ENCODE measurements at regions not wholly inside any gene's neighbourhood (a gene's known extent, or its start where the extent isn't known, plus 50 kb on each side); places are given as distances from the start of the nearest gene placed in this dataset.
"Not testable (repeated sequence)": the region's sequence is repeated elsewhere in the genome, so short reads cannot be mapped to it uniquely, and the experiment has no call there.

DNA sequence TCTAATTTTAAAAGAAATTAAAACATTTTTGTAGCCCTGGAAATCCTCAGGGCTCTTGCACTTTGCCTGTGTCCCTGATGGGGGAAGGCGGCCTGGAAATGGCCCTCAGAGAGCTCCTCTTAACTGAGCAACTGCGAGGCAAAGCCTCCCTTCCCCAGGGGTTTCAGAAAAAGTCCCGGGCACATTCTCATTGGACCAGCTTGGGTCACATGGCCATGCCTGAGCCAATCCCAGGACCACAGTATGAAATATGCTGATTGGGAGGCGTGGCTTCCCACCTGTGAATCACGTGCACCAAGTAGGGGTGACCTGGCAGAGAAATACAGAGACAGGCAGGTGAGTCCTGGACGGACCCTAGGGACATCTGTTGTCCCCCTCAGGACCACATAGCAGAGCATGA lies 90.4 kb upstream of the SFSWAP start:
- H3K9ac ChIP-seq (ENCODE audit: low read depth in 1 of 3, low read length in 3 of 3) = no peak overlapping the region

DNA sequence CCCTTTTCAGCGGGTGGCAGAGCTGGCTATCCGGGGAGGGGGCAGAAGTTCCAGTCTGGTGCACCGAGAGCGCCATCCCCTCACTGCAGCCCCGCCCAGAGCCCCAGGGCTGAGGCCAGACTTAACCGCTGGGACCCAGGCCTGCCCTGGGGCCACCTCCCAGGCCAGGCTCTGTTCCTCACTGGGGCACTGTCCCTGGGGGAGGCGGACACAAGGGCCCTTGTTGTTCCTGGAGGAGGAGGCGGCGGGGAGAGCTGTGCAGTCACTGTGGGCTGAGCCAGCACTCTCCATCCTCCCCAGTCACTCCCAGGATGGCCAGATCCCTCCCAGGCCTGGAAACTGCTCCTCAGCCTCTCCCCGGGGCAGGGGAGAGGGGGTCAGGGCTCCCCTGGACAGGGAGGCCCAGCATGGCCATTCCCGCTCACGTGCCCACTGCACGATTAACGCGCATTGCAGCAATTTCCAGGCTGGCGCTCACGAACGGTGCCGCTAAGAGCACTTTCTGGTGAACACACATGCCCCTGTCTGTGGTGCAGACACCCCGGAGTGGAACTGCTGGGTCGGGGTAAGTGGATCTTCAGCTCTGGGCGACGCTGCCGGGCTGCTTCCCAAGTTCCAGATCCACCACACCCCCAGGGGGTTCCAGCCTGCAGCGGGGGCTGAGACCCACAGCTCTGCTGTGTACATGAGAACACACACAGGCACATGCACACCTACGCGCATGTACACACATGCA lies 89.8 kb upstream of the SFSWAP start:
- Histone ChIP-seq H3K27ac (ENCODE audit: low read depth, low read length) (no peak overlapping the region), H3K4me3 (ENCODE audit: low read length in 3 of 3) (no peak overlapping the region), H3K36me3 (ENCODE audit: control insufficient read depth in 3 of 3, insufficient read depth in 3 of 3, low read length in 3 of 3) (no peaks in the 10 kb centered on the region), H3K9ac (ENCODE audit: low read depth in 1 of 3, low read length in 3 of 3) (no peak overlapping the region), H3K9me3 (ENCODE audit: control insufficient read depth in 3 of 3, low read length in 3 of 3) (no peaks in the 10 kb centered on the region), H3K27me3 (ENCODE audit: control insufficient read depth in 3 of 3, insufficient read depth in 3 of 3, low read length in 3 of 3) (peaks cover 40 to 60% (median 55%) of the 10 kb centered on the region in 3 donors), H3K4me1 (ENCODE audit: control insufficient read depth in 3 of 3, insufficient read depth in 3 of 3, low read length in 3 of 3) (peaks cover 0 to 7% (median 2%) of the 10 kb centered on the region in 3 donors)

More for the DNA sequence above, 90.4 kb upstream of the SFSWAP start:
- no peak overlapping the region for H3K27ac ChIP-seq (ENCODE audit: low read depth, low read length)
- H3K27me3 ChIP-seq (ENCODE audit: control insufficient read depth in 3 of 3, insufficient read depth in 3 of 3, low read length in 3 of 3) = peaks cover 38 to 65% (median 55%) of the 10 kb centered on the region in 3 donors
- H3K36me3 ChIP-seq (ENCODE audit: control insufficient read depth in 3 of 3, insufficient read depth in 3 of 3, low read length in 3 of 3) = no peaks in the 10 kb centered on the region
- peaks cover 0 to 7% (median 2%) of the 10 kb centered on the region in 3 donors for H3K4me1 ChIP-seq (ENCODE audit: control insufficient read depth in 3 of 3, insufficient read depth in 3 of 3, low read length in 3 of 3)
- no peaks in the 10 kb centered on the region for H3K9me3 ChIP-seq (ENCODE audit: control insufficient read depth in 3 of 3, low read length in 3 of 3)
- no peak overlapping the region for H3K4me3 ChIP-seq (ENCODE audit: low read length in 3 of 3)

GRCh38 chr12:131621701-131622421 lies 89.0 kb upstream of the SFSWAP start:
- H3K4me1 ChIP-seq (ENCODE audit: control insufficient read depth in 3 of 3, insufficient read depth in 3 of 3, low read length in 3 of 3) = peaks cover 0 to 7% (median 2%) of the 10 kb centered on the region in 3 donors
- H3K4me3 ChIP-seq (ENCODE audit: low read length in 3 of 3) = no peak overlapping the region
- H3K9ac ChIP-seq (ENCODE audit: low read depth in 1 of 3, low read length in 3 of 3) = no peak overlapping the region
- no peak overlapping the region for H3K27ac ChIP-seq (ENCODE audit: low read depth, low read length)
- H3K36me3 ChIP-seq (ENCODE audit: control insufficient read depth in 3 of 3, insufficient read depth in 3 of 3, low read length in 3 of 3) = no peaks in the 10 kb centered on the region
- H3K27me3 ChIP-seq (ENCODE audit: control insufficient read depth in 3 of 3, insufficient read depth in 3 of 3, low read length in 3 of 3) = peaks cover 36 to 59% (median 55%) of the 10 kb centered on the region in 3 donors
- H3K9me3 ChIP-seq (ENCODE audit: control insufficient read depth in 3 of 3, low read length in 3 of 3) = no peaks in the 10 kb centered on the region

DNA sequence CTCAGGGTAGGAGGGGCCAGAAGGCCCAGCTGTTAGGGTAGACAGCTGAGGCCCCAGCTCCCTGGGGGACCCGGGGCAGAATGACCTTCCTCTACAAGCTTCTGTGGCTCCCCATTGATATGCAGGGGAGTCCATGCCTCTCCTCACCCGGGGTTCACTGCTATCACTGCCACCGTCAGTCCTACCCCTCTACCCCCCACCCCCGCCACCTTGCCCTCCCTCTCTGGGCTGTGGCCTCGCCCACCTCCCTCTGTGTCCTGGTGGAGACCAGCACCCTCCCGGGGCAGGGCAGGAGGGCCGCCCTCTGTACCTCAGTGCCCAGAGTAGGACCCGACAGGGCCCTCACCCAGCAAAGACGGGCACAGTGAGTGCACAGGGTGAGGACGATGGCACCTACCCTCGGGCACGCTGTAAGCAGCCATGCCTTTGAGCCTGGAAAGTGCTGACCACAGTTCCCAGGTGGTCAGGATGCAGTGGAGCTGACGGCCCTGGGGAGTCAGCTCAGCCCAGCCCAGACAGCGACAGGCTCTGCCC lies 88.4 kb upstream of the SFSWAP start:
- no peaks in the 10 kb centered on the region for H3K36me3 ChIP-seq (ENCODE audit: control insufficient read depth in 3 of 3, insufficient read depth in 3 of 3, low read length in 3 of 3)
- peaks cover 30 to 53% (median 48%) of the 10 kb centered on the region in 3 donors for H3K27me3 ChIP-seq (ENCODE audit: control insufficient read depth in 3 of 3, insufficient read depth in 3 of 3, low read length in 3 of 3)
- no peak overlapping the region for H3K4me3 ChIP-seq (ENCODE audit: low read length in 3 of 3)
- no peak overlapping the region for H3K9ac ChIP-seq (ENCODE audit: low read depth in 1 of 3, low read length in 3 of 3)
- peaks cover 0 to 7% (median 2%) of the 10 kb centered on the region in 3 donors for H3K4me1 ChIP-seq (ENCODE audit: control insufficient read depth in 3 of 3, insufficient read depth in 3 of 3, low read length in 3 of 3)
- no peak overlapping the region for H3K27ac ChIP-seq (ENCODE audit: low read depth, low read length)
- no peaks in the 10 kb centered on the region for H3K9me3 ChIP-seq (ENCODE audit: control insufficient read depth in 3 of 3, low read length in 3 of 3)

GRCh38 chr12:131623404-131624368 lies 87.2 kb upstream of the SFSWAP start:
- not testable (repeated sequence) for H3K36me3 ChIP-seq (ENCODE audit: control insufficient read depth in 3 of 3, insufficient read depth in 3 of 3, low read length in 3 of 3); H3K4me1 ChIP-seq (ENCODE audit: control insufficient read depth in 3 of 3, insufficient read depth in 3 of 3, low read length in 3 of 3); H3K4me3 ChIP-seq (ENCODE audit: low read length in 3 of 3); H3K9ac ChIP-seq (ENCODE audit: low read depth in 1 of 3, low read length in 3 of 3); H3K9me3 ChIP-seq (ENCODE audit: control insufficient read depth in 3 of 3, low read length in 3 of 3); H3K27ac ChIP-seq (ENCODE audit: low read depth, low read length)
- H3K27me3 ChIP-seq (ENCODE audit: control insufficient read depth in 3 of 3, insufficient read depth in 3 of 3, low read length in 3 of 3) = peaks cover 31 to 49% (median 49%) of the 10 kb centered on the region in 3 donors

- H3K27me3 ChIP-seq (ENCODE audit: control insufficient read depth in 3 of 3, insufficient read depth in 3 of 3, low read length in 3 of 3) = peaks cover 31 to 53% (median 48%) of the 10 kb centered on the region in 3 donors
- H3K27ac ChIP-seq (ENCODE audit: low read depth, low read length); H3K9ac ChIP-seq (ENCODE audit: low read depth in 1 of 3, low read length in 3 of 3): not testable (repeated sequence)
Observed at GRCh38 chr12:131624369-131624739, 86.5 kb upstream of the SFSWAP start.

GRCh38 chr12:131624756-131625501 lies 86.0 kb upstream of the SFSWAP start:
- H3K27me3 ChIP-seq (ENCODE audit: control insufficient read depth in 3 of 3, insufficient read depth in 3 of 3, low read length in 3 of 3) = peaks cover 29 to 50% (median 43%) of the 10 kb centered on the region in 3 donors
- H3K9me3 ChIP-seq (ENCODE audit: control insufficient read depth in 3 of 3, low read length in 3 of 3); H3K4me1 ChIP-seq (ENCODE audit: control insufficient read depth in 3 of 3, insufficient read depth in 3 of 3, low read length in 3 of 3); H3K36me3 ChIP-seq (ENCODE audit: control insufficient read depth in 3 of 3, insufficient read depth in 3 of 3, low read length in 3 of 3); H3K9ac ChIP-seq (ENCODE audit: low read depth in 1 of 3, low read length in 3 of 3); H3K27ac ChIP-seq (ENCODE audit: low read depth, low read length); H3K4me3 ChIP-seq (ENCODE audit: low read length in 3 of 3): not testable (repeated sequence)

More at GRCh38 chr12:131624369-131624739, 86.5 kb upstream of the SFSWAP start:
- not testable (repeated sequence) for H3K36me3 ChIP-seq (ENCODE audit: control insufficient read depth in 3 of 3, insufficient read depth in 3 of 3, low read length in 3 of 3); H3K4me3 ChIP-seq (ENCODE audit: low read length in 3 of 3); H3K4me1 ChIP-seq (ENCODE audit: control insufficient read depth in 3 of 3, insufficient read depth in 3 of 3, low read length in 3 of 3); H3K9me3 ChIP-seq (ENCODE audit: control insufficient read depth in 3 of 3, low read length in 3 of 3)

DNA sequence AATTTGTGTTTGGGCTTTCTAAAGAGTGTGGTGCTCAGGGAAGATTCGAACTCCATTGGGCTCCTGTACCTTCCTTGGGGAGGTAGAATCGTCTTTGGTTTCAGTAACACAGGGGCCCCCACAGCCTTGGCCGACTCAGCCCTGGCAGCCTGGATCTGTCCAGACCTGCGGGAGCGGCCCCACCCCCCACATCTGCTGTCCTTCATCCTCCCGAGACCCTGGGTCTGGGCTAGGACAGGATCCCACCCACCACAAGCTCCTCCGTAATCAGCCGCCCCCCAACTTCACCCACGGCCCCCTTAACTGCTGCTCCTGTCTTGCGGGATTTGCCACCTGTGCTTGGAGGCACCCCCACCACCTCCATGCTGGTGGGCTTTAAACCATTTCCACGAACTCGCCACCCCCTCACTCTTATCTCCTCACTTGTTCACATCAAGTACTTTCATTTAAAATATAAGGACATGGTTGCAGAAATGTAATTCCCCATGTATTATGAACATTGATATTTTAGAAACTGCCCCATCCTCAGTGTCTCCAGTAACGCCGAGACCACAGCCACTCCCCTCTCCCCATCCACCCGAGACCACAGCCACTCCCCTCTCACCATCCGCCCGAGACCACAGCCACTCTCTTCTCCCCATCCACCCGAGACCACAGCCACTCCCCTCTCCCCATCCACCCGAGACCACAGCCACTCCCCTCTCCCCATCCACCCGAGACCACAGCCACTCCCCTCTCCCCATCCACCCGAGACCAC lies 84.7 kb upstream of the SFSWAP start:
- not testable (repeated sequence) for H3K9ac ChIP-seq (ENCODE audit: low read depth in 1 of 3, low read length in 3 of 3); H3K4me1 ChIP-seq (ENCODE audit: control insufficient read depth in 3 of 3, insufficient read depth in 3 of 3, low read length in 3 of 3); H3K36me3 ChIP-seq (ENCODE audit: control insufficient read depth in 3 of 3, insufficient read depth in 3 of 3, low read length in 3 of 3); H3K4me3 ChIP-seq (ENCODE audit: low read length in 3 of 3); H3K27ac ChIP-seq (ENCODE audit: low read depth, low read length); H3K9me3 ChIP-seq (ENCODE audit: control insufficient read depth in 3 of 3, low read length in 3 of 3)
- H3K27me3 ChIP-seq (ENCODE audit: control insufficient read depth in 3 of 3, insufficient read depth in 3 of 3, low read length in 3 of 3) = peaks cover 32 to 50% (median 34%) of the 10 kb centered on the region in 3 donors

Measured in skeletal muscle tissue (tissue), 3 donors.